Mesenchymal stem cell (in vitro differentiated cells and primary cell): ENCODE measurements at regions not wholly inside any gene's neighbourhood (a gene's known extent, or its start where the extent isn't known, plus 50 kb on each side); places are given as distances from the start of the nearest gene placed in this dataset.

Source experiments
- DNase-seq: peaks from one replicate; pipeline ENCODE4 v3.0.0-alpha.2; 2013
- H2AFZ ChIP-seq: one replicate; pipeline ENCODE4 v1.6.1; 2013; ENCODE audit warnings: low read depth, mild to moderate bottlenecking, control low read depth, inconsistent platforms, low read length, moderate library complexity
- H2AK5ac ChIP-seq: 2 replicates; pipeline ENCODE4 v1.6.1; 2013; ENCODE audit warnings: low read length, moderate library complexity, mild to moderate bottlenecking, inconsistent platforms; ENCODE audit not compliant: severe bottlenecking
- H2BK120ac ChIP-seq: one replicate; pipeline ENCODE4 v1.6.1; 2013; ENCODE audit warnings: low read depth, mild to moderate bottlenecking, inconsistent platforms, low read length, moderate library complexity
- H2BK12ac ChIP-seq, 2 experiments: one replicate each; pipeline ENCODE4 v1.6.1; 2013; ENCODE audit warnings: inconsistent platforms in 2 of 2, low read length in 2 of 2, mild to moderate bottlenecking in 2 of 2, moderate library complexity in 2 of 2, control low read depth in 1 of 2
- H2BK15ac ChIP-seq: one replicate; pipeline ENCODE4 v1.6.1; 2013; ENCODE audit warnings: mild to moderate bottlenecking, low read depth, inconsistent platforms; ENCODE audit not compliant: poor library complexity, severe bottlenecking
- H2BK5ac ChIP-seq: 2 replicates; pipeline ENCODE4 v1.6.1; 2013; ENCODE audit warnings: low read depth, mild to moderate bottlenecking, low read length, control low read depth, inconsistent platforms; ENCODE audit not compliant: poor library complexity, severe bottlenecking
- H3K14ac ChIP-seq, 2 experiments: one replicate each; pipeline ENCODE4 v1.6.1; 2013; ENCODE audit warnings: inconsistent platforms in 2 of 2, low read length in 2 of 2, control low read depth in 1 of 2, mild to moderate bottlenecking in 1 of 2, moderate library complexity in 1 of 2
- H3K18ac ChIP-seq, 2 experiments: one replicate each; pipeline ENCODE4 v1.6.1; 2013; ENCODE audit warnings: inconsistent platforms in 2 of 2, low read length in 2 of 2, control low read depth in 1 of 2, low read depth in 1 of 2, mild to moderate bottlenecking in 1 of 2
- H3K23ac ChIP-seq, 2 experiments: one replicate each; pipeline ENCODE4 v1.6.1; 2013; ENCODE audit warnings: inconsistent platforms in 2 of 2, low read length in 2 of 2, mild to moderate bottlenecking in 2 of 2, moderate library complexity in 2 of 2, control low read depth in 1 of 2
- H3K27ac ChIP-seq: 2 replicates; pipeline ENCODE4 v1.5.1; 2013; ENCODE audit warnings: mild to moderate bottlenecking, moderate library complexity, low read length, control low read depth, inconsistent platforms; ENCODE audit not compliant: poor library complexity, severe bottlenecking
- H3K27me3 ChIP-seq, 2 experiments: 2 replicates each; pipeline versions ENCODE4 v1.6.1 to v1.7.0; 2013; ENCODE audit warnings: low read length in 2 of 2, mild to moderate bottlenecking in 2 of 2, moderate library complexity in 2 of 2, control low read depth in 1 of 2, inconsistent platforms in 1 of 2; ENCODE audit not compliant: control insufficient read depth in 1 of 2, insufficient read depth in 1 of 2
- H3K36me3 ChIP-seq, 2 experiments: 2 replicates each; pipeline versions ENCODE4 v1.6.1 to v1.7.0; 2013; ENCODE audit warnings: low read length in 2 of 2, control low read depth in 1 of 2, inconsistent platforms in 1 of 2, low read depth in 1 of 2, mild to moderate bottlenecking in 1 of 2; ENCODE audit not compliant: insufficient read depth in 2 of 2, control insufficient read depth in 1 of 2
- H3K4ac ChIP-seq, 2 experiments: one replicate each; pipeline ENCODE4 v1.6.1; 2013; ENCODE audit warnings: inconsistent platforms in 2 of 2, low read length in 2 of 2, mild to moderate bottlenecking in 2 of 2, moderate library complexity in 2 of 2, control low read depth in 1 of 2, low read depth in 1 of 2
- H3K4me1 ChIP-seq: 2 replicates; pipeline ENCODE4 v1.6.1; 2013; ENCODE audit warnings: low read depth, low read length, control low read depth; ENCODE audit not compliant: control insufficient read depth, insufficient read depth
- H3K4me2 ChIP-seq: 2 replicates; pipeline ENCODE4 v1.6.1; 2013; ENCODE audit warnings: low read length, mild to moderate bottlenecking, inconsistent platforms; ENCODE audit not compliant: poor library complexity, severe bottlenecking
- H3K4me3 ChIP-seq, 2 experiments: 2 replicates each; pipeline versions ENCODE4 v1.5.1 to v1.7.0; 2013; ENCODE audit warnings: low read length in 2 of 2, mild to moderate bottlenecking in 2 of 2, control low read depth in 1 of 2, low read depth in 1 of 2; ENCODE audit not compliant: insufficient read depth in 1 of 2
- H3K79me1 ChIP-seq: replicated peaks from 2 replicates; pipeline ENCODE4 v1.6.1; 2013; ENCODE audit warnings: mild to moderate bottlenecking, control low read depth, low read length, inconsistent platforms; ENCODE audit not compliant: poor library complexity, severe bottlenecking
- H3K9ac ChIP-seq: 2 replicates; pipeline ENCODE4 v1.7.0; 2013; ENCODE audit warnings: mild to moderate bottlenecking, low read length, moderate library complexity
- H3K9me3 ChIP-seq: 2 replicates; pipeline ENCODE4 v1.7.0; 2013; ENCODE audit warnings: mild to moderate bottlenecking, low read length; ENCODE audit not compliant: control insufficient read depth
- H4K8ac ChIP-seq: one replicate; pipeline ENCODE4 v1.6.1; 2013; ENCODE audit warnings: inconsistent platforms, mild to moderate bottlenecking, low read length, moderate library complexity
- H4K91ac ChIP-seq: one replicate; pipeline ENCODE4 v1.6.1; 2013; ENCODE audit warnings: mild to moderate bottlenecking, low read length, inconsistent platforms
- WGBS: methylation state at CpG from one replicate; pipeline ENCODE4 v1.1.7; 2013; ENCODE audit warnings: mixed read lengths; 5-methylcytosine and 5-hydroxymethylcytosine counted together

GRCh38 chr11:116519499-116519898 lies 253.3 kb downstream of the BUD13 start:
- Histone ChIP-seq H3K9me3 (no peaks in the 10 kb centered on the region), H3K4me1 (no peaks in the 10 kb centered on the region), H3K36me3 (no peaks in the 10 kb centered on the region), H2BK12ac (no peak overlapping the region), H3K9ac (no peak overlapping the region), H3K4me2 (no peak overlapping the region), H3K18ac (no peak overlapping the region), H2BK15ac (no peak overlapping the region), H3K4ac (no peak overlapping the region), H3K14ac (no peak overlapping the region), H2AFZ (no peak overlapping the region), H2BK120ac (no peak overlapping the region), H3K27ac (no peak overlapping the region), H2BK5ac (no peak overlapping the region), H3K79me1 (no peaks in the 10 kb centered on the region), H3K4me3 (no peak overlapping the region), H4K91ac (no peak overlapping the region), H3K27me3 (peaks cover 0 to 21% of the 10 kb centered on the region in 2 experiments), H3K23ac (no peak overlapping the region), H2AK5ac (no peak overlapping the region), H4K8ac (no peak overlapping the region)
- no peak for DNase-seq
- 78% methylated on average over 5 of the region's 5 CpGs for WGBS

GRCh38 chr11:116518141-116518540 lies 254.6 kb downstream of the BUD13 start:
- Histone ChIP-seq H3K23ac (no peak overlapping the region), H2BK15ac (no peak overlapping the region), H3K4ac (no peak overlapping the region), H2AK5ac (no peak overlapping the region), H3K36me3 (no peaks in the 10 kb centered on the region), H3K27me3 (peaks cover 0 to 23% of the 10 kb centered on the region in 2 experiments), H3K9ac (no peak overlapping the region), H4K8ac (no peak overlapping the region), H2BK120ac (no peak overlapping the region), H3K79me1 (no peaks in the 10 kb centered on the region), H3K9me3 (no peaks in the 10 kb centered on the region), H3K4me1 (no peaks in the 10 kb centered on the region), H4K91ac (no peak overlapping the region), H3K4me2 (no peak overlapping the region), H3K4me3 (no peak overlapping the region), H3K18ac (no peak overlapping the region), H2AFZ (no peak overlapping the region), H3K14ac (no peak overlapping the region), H3K27ac (no peak overlapping the region), H2BK12ac (no peak overlapping the region), H2BK5ac (no peak overlapping the region)
- DNase-seq: no peak
- WGBS: 83% methylated on average over 10 of the region's 10 CpGs

- no peaks in the 10 kb centered on the region for H3K9me3 ChIP-seq
- no peak overlapping the region for H4K8ac ChIP-seq
- H3K79me1 ChIP-seq: no peaks in the 10 kb centered on the region
- no peak for DNase-seq
- no peak overlapping the region for H2AK5ac ChIP-seq
- H3K4me2 ChIP-seq: no peak overlapping the region
- no peak overlapping the region for H2BK12ac ChIP-seq
- H2BK5ac ChIP-seq: no peak overlapping the region
- H3K23ac ChIP-seq: no peak overlapping the region
- no peak overlapping the region for H2BK120ac ChIP-seq
- no peak overlapping the region for H3K14ac ChIP-seq
- no peak overlapping the region for H3K4ac ChIP-seq
- H4K91ac ChIP-seq: no peak overlapping the region
- WGBS: 76% methylated on average over 6 of the region's 6 CpGs
- H3K27ac ChIP-seq: no peak overlapping the region
- H3K27me3 ChIP-seq: peaks cover 0 to 29% of the 10 kb centered on the region in 2 experiments
- H3K9ac ChIP-seq: no peak overlapping the region
- H3K18ac ChIP-seq: no peak overlapping the region
- H2BK15ac ChIP-seq: no peak overlapping the region
- no peak overlapping the region for H2AFZ ChIP-seq
- no peak overlapping the region for H3K4me3 ChIP-seq
- H3K4me1 ChIP-seq: no peaks in the 10 kb centered on the region
- no peaks in the 10 kb centered on the region for H3K36me3 ChIP-seq
These were observed 255.2 kb downstream of the BUD13 start for GRCh38 chr11:116517584-116517983.

GRCh38 chr11:116517077-116517476 lies 255.7 kb downstream of the BUD13 start:
- Histone ChIP-seq H3K27ac (no peak overlapping the region), H4K8ac (no peak overlapping the region), H3K9me3 (no peaks in the 10 kb centered on the region), H3K23ac (no peak overlapping the region), H2AFZ (no peak overlapping the region), H4K91ac (no peak overlapping the region), H3K4me1 (no peaks in the 10 kb centered on the region), H3K36me3 (no peaks in the 10 kb centered on the region), H2BK120ac (no peak overlapping the region), H3K14ac (no peak overlapping the region), H3K4me2 (no peak overlapping the region), H3K27me3 (peaks cover 0 to 32% of the 10 kb centered on the region in 2 experiments), H3K4ac (no peak overlapping the region), H2AK5ac (no peak overlapping the region), H3K79me1 (no peaks in the 10 kb centered on the region), H2BK15ac (no peak overlapping the region), H3K9ac (no peak overlapping the region), H3K18ac (no peak overlapping the region), H3K4me3 (no peak overlapping the region), H2BK12ac (no peak overlapping the region), H2BK5ac (no peak overlapping the region)
- no peak for DNase-seq
- WGBS: 57% methylated on average over 4 of the region's 4 CpGs
